SKM-1 treated with dmso at 0.1 percent for 144 hours (cell line): ENCODE measurements at regions not wholly inside any gene's neighbourhood (a gene's known extent, or its start where the extent isn't known, plus 50 kb on each side); places are given as distances from the start of the nearest gene placed in this dataset.

Source experiments
- DNase-seq: peaks from one replicate; lab custom pipeline; 2025; ENCODE audit not compliant: unreplicated experiment; lab: John Stamatoyannopoulos, UW

DNA sequence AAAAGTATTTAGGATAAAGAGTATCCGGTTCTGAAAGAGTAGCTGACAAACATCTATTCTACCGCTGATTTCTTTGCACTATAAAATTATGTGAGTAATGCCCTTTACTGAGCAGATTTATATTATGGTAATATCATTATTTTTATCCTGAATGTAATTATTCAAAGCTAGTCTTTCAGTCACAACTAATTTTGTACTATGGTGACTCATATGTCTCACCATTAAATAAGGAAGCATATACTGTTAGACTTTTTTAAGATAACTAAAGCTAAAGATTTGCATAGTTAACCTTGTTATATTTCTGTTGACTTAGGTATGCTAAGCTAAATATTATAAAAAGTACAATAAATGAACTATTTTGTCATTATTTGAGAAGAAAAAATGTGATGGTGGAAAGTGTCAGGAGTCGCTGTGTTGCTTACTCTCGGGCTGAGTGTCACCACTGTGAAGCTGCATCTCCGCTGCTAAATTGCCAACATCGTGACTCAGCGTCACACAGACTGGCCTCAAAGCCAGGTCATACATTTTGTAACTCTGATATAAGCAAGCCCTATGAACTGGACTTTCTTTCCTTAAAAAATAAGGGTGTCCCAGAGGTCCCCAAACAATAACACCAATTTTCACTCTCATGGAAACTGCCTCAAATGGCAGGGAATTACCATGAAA lies 69.1 kb upstream of the SSTR1 start:
- DNase-seq = no peak

DNA sequence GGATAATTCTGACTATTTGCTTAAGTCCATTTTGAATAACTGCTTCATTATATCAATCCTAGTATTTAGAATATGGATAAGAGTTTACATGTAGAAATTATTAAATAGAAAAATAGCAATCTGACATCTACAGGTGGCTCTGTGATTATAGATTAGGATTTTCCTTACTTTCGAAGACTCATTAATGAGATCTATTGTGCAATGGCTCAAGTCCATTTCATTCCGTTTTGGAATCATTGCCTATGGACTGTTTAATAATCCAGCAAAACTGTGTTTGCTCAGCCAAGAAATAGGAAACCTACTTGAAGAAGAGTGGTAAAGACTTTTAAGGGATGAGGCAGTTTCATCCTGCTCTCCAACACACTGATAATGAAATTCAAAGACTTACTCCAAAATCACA lies 67.8 kb upstream of the SSTR1 start:
- no peak for DNase-seq

DNA sequence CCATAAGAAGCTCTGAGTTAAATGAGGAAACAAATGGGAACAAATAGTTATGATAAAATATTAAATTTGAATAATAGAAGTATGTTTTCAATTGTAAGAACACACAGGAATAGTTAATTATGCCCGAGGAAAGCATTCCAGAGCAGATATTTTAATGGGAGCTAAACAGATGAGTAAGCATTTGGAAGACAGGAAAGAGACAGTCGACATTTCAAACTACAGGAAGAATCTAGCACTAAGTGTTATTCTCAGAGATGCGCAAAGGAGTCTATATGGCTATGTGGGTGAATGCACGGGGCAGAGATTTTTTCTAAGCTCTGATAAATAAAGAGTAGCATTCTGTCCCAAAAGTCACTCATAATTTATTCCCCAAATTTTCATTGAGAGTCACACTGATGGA lies 64.5 kb upstream of the SSTR1 start:
- no peak for DNase-seq

DNA sequence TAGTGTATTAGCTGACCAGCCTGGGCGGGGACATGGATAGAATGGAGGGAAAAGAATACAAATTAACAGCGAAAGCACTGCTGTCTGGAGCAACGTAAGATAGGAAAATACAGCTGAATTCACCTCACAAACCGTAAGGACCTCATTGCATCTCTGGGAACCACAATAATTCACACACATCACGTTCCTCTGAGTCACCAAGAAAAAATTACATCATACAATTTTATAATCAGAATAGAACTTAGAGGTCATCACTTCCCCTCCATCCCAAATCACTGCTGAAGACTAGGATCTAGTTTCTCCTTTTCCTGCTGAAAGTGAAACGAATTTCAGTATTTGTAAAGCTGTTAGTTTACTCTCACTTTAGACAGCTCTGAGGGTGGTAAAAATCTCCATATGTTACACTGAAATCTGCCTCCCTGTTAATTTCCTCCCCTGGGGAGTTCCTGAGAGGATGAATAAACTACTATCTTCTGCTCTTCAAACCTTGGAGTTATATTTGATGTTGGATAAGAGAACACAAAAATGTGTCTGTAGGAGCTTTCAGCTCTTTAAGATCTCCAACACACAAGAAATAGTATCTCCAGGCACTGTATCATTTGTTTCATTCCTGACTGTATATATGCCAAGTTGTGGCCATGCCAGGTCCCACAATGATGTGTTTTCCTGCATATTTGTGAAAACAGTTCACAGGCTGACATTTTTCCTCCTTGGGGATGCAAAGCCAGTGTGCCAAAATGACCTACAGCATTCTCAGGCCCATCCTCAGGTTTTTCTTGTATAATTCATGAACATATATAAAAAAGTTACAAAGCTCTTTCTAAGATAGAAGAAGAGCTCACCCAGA lies 63.8 kb upstream of the SSTR1 start:
- no peak for DNase-seq

DNA sequence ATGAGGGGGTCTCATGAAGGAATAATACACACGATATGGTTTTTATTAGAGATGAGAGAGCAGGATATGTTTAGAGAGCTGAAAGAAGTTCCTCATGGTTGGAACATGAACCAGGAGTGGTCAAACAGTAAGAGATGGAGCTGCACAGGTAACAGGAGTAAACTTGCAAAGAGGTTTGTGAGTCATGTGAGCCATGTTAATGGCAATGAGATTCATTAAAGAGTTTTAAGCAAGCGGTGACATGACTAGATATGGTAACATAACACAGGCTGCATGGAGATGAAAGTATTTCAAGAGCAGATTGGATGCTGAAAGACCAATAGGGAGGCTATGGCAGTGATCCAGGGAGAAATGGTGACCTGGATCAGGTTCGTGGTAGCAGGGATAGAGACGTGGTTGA lies 62.6 kb upstream of the SSTR1 start:
- no peak for DNase-seq

DNA sequence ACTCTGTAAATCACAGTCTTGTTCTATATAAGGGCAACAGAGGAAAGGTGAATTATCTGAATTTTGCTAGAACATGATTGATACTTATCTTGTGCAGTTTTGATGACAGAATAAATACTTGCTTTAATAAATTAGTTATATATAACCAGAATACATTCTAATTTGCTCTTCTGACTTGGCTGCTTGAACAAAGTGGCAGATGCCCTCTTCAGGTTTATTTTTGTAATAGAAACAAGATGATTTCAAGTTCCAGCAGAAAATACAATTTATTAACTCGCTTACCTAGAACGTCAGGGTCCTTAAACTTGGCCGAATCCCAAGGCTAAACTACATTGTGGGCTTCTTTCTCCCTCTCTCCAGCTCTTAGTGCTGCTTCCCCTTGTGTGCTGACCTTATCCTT lies 57.6 kb upstream of the SSTR1 start:
- DNase-seq = no peak
